GM23248 (cell line): ENCODE measurements at regions not wholly inside any gene's neighbourhood (a gene's known extent, or its start where the extent isn't known, plus 50 kb on each side); places are given as distances from the start of the nearest gene placed in this dataset.
"Not testable (repeated sequence)": the region's sequence is repeated elsewhere in the genome, so short reads cannot be mapped to it uniquely, and the experiment has no call there.

Experiments used
- EZH2 ChIP-seq: fragments of 200-600 bp; sonication (generic); IDR thresholded peaks from 2 replicates; pipeline ENCODE4 v1.6.1; 2018; ENCODE audit warnings: antibody characterized with exemption, mild to moderate bottlenecking; ENCODE audit not compliant: insufficient read depth, poor library complexity, severe bottlenecking
- EZH2phosphoT487 ChIP-seq: fragments of 200-600 bp; sonication (generic); IDR thresholded peaks from 2 replicates; pipeline ENCODE4 v1.6.1; 2018; ENCODE audit warnings: antibody characterized with exemption, moderate library complexity, mild to moderate bottlenecking, low read depth; ENCODE audit not compliant: insufficient read depth

- TF ChIP-seq EZH2phosphoT487, EZH2: not testable (repeated sequence)
Observed at GRCh38 chr5:104033186-104033585, 470.6 kb upstream of the NUDT12 start.
